ENCODE measurements at regions not wholly inside any gene's neighbourhood (a gene's known extent, or its start where the extent isn't known, plus 50 kb on each side); places are given as distances from the start of the nearest gene placed in this dataset.
"Not testable (repeated sequence)": the region's sequence is repeated elsewhere in the genome, so short reads cannot be mapped to it uniquely, and the experiment has no call there.

DNA sequence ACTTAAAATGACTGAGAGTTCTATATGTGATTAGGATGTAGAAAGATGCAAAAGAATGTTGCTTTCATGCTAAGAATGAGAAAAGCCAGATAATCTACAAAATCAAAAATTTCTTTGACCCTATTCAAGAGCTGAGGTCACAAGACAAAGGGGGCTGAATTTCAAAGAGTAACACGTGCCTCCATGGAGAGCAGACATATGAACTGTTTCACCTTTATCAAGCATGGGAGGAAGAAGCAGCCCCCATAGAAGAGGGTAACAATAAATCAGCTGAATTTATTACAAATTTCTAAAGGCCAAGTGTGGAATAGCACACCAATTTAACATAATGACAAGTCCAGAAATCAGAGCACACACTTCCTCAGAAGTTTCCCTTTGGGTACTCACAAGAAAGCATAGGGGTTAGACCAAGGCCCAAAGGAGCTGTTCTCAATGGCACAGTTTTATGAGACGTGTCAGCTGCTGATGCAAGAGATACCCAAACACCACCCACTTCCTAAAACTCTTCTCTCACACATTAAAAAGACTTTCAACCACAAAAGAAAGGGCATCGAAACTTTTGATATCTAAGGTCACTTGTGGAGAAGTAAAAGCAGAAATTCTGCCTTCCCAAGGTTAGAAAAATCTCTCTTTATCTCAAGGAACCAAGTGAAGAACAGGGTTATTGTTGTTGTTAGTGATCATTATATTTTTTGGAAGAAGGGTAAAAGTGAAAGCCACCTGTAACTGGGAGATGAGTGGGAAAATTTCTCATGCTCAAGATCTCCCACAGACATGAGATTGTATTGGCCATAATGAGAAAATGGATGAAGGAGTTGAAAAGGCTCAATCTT lies 950.1 kb downstream of the TRIB2 start:
- TF ChIP-seq, protein P1, sequence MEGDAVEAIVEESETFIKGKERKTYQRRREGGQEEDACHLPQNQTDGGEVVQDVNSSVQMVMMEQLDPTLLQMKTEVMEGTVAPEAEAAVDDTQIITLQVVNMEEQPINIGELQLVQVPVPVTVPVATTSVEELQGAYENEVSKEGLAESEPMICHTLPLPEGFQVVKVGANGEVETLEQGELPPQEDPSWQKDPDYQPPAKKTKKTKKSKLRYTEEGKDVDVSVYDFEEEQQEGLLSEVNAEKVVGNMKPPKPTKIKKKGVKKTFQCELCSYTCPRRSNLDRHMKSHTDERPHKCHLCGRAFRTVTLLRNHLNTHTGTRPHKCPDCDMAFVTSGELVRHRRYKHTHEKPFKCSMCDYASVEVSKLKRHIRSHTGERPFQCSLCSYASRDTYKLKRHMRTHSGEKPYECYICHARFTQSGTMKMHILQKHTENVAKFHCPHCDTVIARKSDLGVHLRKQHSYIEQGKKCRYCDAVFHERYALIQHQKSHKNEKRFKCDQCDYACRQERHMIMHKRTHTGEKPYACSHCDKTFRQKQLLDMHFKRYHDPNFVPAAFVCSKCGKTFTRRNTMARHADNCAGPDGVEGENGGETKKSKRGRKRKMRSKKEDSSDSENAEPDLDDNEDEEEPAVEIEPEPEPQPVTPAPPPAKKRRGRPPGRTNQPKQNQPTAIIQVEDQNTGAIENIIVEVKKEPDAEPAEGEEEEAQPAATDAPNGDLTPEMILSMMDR (IDR thresholded peaks at IDR 0.05; ENCODE audit: borderline replicate concordance), result no peak
- H3K4me1 ChIP-seq, result no peaks in the 10 kb centered on the region
- H3K9me3 ChIP-seq (replicated peaks), result peaks cover 8% of the 10 kb centered on the region
- no peak overlapping the region for H3K4me3 ChIP-seq
- DNase-seq, result no peak
- intact Hi-C loops (cut with micrococcal nuclease), result no loop called here
- no peak overlapping the region for H3K27ac ChIP-seq (replicated peaks)
- no peaks in the 10 kb centered on the region for H3K27me3 ChIP-seq (ENCODE audit: low read depth)
- H3K36me3 ChIP-seq, result no peaks in the 10 kb centered on the region

DNA sequence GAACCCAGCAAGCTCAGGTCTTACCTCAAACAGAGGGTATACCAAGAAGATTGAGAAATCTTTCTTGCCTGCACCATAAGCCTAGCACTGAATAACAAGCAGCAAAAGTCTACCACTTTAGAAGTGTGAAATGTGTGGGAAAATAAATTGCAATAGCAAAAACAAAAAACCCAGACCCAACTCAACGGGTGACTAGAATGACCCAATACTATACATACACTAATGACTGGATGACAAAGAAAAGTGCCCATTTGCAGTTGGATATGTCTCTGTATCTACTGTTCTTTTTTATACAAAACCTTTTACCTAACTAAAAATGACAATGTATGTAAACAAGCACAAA lies 950.6 kb downstream of the TRIB2 start:
- intact Hi-C loops (cut with micrococcal nuclease), result no loop called here
- TF ChIP-seq, protein P1 (IDR thresholded peaks at IDR 0.05; ENCODE audit: borderline replicate concordance), result no peak
- no peak for DNase-seq
- Histone ChIP-seq H3K27me3 (ENCODE audit: low read depth) (no peaks in the 10 kb centered on the region), H3K36me3 (no peaks in the 10 kb centered on the region), H3K9me3 (replicated peaks) (peaks cover 8% of the 10 kb centered on the region), H3K27ac (replicated peaks) (no peak overlapping the region), H3K4me1 (no peaks in the 10 kb centered on the region), H3K4me3 (no peak overlapping the region)

GRCh38 chr2:13669607-13670006 lies 952.9 kb downstream of the TRIB2 start:
- Histone ChIP-seq H3K9me3 (replicated peaks) (peaks cover 8% of the 10 kb centered on the region), H3K4me1 (no peaks in the 10 kb centered on the region), H3K36me3 (no peaks in the 10 kb centered on the region), H3K4me3 (no peak overlapping the region), H3K27ac (replicated peaks) (no peak overlapping the region), H3K27me3 (ENCODE audit: low read depth) (no peaks in the 10 kb centered on the region)
- intact Hi-C loops (cut with micrococcal nuclease), result no loop called here
- no peak for DNase-seq
- TF ChIP-seq, protein P1 (IDR thresholded peaks at IDR 0.05; ENCODE audit: borderline replicate concordance), result no peak

GRCh38 chr2:13673821-13674220 lies 957.1 kb downstream of the TRIB2 start:
- H3K27me3 ChIP-seq (ENCODE audit: low read depth); DNase-seq; H3K27ac ChIP-seq (replicated peaks); H3K36me3 ChIP-seq; H3K4me3 ChIP-seq; intact Hi-C loops (cut with micrococcal nuclease); H3K4me1 ChIP-seq: not testable (repeated sequence)
- H3K9me3 ChIP-seq (replicated peaks), result peaks cover 14% of the 10 kb centered on the region

- intact Hi-C loops (cut with micrococcal nuclease), result no loop called here
- TF ChIP-seq, protein P1 (IDR thresholded peaks at IDR 0.05; ENCODE audit: borderline replicate concordance), result no peak
- Histone ChIP-seq H3K27me3 (ENCODE audit: low read depth) (no peaks in the 10 kb centered on the region), H3K4me1 (no peaks in the 10 kb centered on the region), H3K9me3 (replicated peaks) (peaks cover 6% of the 10 kb centered on the region), H3K4me3 (no peak overlapping the region), H3K27ac (replicated peaks) (no peak overlapping the region), H3K36me3 (no peaks in the 10 kb centered on the region)
- no peak for DNase-seq
Measured at GRCh38 chr2:13676269-13676668, 956.2 kb upstream of the LRATD1 start.

DNA sequence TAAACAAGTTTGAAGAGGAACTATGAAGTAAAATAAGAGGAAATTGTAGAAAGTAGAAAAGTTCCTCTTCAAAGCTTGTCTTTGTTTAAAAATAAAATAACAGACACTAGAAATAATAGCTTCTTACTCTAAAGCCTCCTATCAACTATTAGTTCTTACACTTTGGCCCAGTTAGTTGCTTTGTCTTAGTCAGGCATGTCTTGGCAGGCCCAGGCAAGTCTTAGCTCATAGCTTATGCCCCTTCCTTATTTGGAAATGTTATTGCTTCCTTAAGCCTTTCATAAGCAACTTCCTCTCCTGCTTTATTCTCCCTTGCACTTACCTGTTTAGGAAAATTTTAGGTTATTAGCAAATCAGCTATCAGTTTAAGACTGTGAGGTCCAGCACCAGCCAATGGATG lies 950.6 kb upstream of the LRATD1 start:
- Histone ChIP-seq H3K27ac (replicated peaks) (no peak overlapping the region), H3K27me3 (ENCODE audit: low read depth) (no peaks in the 10 kb centered on the region), H3K9me3 (replicated peaks) (peaks cover 34% of the 10 kb centered on the region), H3K4me3 (no peak overlapping the region), H3K4me1 (no peaks in the 10 kb centered on the region), H3K36me3 (no peaks in the 10 kb centered on the region)
- intact Hi-C loops (cut with micrococcal nuclease), result no loop called here
- TF ChIP-seq, protein P1 (IDR thresholded peaks at IDR 0.05; ENCODE audit: borderline replicate concordance), result no peak
- DNase-seq, result no peak

Data from left ventricle myocardium inferior (tissue), 1 donor.